ENCODE measurements at regions not wholly inside any gene's neighbourhood (a gene's known extent, or its start where the extent isn't known, plus 50 kb on each side); places are given as distances from the start of the nearest gene placed in this dataset.

GRCh38 chr18:49658823-49659404 is 97.1 kb downstream of the LIPG start:
- no peak for DNase-seq (ENCODE audit: low read depth)

GRCh38 chr18:49656073-49656692 is 94.3 kb downstream of the LIPG start:
- DNase-seq (ENCODE audit: low read depth), result no peak

DNA sequence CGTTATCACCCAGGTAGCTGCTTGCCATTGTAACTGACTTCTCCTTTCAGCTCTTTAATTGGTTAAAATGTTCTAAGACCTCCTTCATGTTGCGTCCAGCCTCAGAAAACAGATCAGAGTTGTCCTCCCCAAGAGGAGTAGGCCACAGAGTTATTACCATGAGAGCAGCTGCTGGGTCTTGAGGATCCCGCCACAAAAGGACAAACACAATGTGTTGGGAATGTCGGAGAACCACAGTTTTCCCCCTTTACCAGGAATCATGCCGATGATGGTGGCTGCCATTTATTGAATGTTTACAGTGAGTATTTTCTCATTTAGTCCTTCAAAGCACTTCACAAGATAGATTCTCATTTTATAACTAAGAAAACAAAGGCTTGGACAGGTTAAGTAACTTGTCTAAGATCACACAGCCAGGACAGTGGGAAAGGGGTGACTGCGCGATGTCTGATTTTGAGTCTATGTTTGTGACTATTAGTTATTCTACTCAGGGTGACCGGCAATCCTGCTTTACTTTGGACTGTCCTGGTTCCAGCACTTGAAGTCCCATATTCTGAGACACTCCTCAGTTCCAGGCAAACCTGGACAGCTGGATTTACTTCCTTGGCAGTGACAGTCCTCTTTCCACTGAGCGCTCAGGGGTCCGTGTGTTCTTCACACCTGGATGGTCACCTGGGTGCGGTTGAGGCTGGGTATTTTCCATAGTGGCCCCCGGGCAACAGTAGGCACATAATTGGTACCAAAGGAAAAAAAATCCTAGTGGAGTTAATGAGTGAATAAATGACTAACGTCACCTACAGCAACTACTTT is 93.6 kb downstream of the LIPG start:
- DNase-seq (ENCODE audit: low read depth), result no peak

DNA sequence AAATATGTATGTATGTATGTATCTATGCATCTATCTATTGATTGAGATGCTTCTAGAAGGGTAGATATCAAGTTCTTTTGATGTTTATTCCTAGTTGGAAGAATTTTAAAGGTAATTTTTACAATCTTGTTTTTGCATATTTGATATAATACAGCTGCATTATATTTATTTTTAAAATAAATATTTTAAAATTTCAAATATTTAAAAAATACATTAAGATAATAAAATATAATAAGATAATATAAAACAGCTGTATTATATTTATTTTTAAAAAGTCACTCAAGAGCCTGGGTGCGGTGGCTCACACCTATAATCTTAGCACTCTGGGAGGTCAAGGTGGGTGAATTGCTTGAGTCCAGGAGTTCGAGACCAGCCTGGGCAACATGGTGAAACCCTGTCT is 92.5 kb downstream of the LIPG start:
- no peak for DNase-seq (ENCODE audit: low read depth)

DNA sequence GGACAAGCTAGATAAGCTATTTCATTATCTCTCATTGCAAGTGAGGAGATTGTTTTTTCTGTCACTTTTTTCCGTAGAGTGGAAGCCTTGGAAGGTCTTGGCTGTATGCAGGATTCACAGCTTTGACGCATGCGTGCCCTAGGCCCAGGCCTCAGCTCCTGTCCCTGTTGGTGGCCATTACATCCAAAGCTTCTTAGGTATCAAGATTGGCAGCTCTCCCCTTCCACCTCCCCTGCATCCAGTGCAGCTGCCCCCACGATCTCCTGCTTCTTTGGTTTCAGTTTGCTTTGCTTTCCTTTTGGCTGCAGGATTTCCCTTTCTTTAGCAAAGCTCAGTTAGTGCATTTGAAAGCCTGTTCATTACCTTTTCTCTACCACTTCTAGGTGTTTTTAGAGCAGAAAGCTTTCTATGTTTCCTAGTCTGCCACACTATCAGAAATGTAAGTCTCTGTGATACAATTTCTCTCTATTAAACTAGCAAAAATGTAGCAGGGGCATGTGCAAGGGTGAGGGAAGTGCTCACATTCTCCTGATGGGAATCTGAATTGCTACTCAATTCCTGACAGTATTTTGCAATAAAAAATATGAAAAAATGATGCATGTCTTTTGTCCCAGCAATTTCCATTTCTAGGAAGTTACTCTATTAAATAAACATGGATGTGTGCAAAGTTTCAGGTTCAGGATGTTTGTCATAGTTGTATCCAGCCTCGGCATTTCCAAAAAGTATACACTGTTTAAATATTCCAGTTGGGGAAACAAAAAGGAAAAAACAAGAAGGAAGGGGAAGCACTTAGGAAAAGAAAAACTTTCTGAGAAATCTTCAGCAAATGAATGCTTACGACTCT is 91.2 kb downstream of the LIPG start:
- DNase-seq (ENCODE audit: low read depth), result no peak

- DNase-seq (ENCODE audit: low read depth), result no peak
Measured at GRCh38 chr18:49651033-49651432, 89.2 kb downstream of the LIPG start.

DNA sequence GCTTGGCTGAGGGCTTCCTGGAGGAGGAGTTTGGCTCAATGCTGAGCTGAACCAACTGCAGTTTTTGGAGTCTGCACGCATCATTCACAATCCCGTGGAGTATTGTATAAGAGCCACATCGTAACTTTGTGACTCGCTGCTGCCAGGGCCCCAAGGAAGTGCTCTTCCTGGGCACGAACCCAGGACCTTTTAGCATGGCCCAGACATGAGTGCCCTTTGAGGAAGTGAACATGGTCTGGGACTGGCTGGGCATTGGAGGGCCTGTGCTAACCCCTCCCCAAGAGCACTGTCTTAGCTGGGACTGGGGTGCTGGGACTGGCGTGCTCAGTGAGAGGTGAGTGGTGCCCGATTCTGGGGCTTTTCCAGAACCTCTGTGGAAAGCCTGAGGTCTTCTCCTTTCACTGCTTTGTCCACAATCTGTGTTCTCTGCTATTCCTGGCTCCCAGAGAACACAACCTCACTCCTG is 88.6 kb downstream of the LIPG start:
- no peak for DNase-seq (ENCODE audit: low read depth)

DNA sequence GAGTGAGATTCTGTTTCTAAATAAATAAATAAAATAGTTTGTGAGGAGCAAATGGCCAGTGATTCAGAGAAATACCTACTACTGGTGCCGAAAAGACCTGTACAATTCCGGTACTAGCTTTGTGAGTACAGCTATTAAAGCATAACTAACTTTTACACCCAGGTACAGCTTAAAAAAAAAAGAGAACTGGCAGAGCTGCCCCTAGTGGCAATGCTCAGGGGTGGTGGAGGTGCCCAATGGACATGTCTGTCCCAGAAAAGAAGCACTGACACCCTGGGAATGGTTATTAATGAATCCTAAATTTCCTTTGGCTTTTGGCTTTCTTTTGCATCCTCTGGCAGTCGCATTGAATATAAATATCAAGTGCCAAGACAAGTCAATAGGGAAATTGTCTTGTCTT is 87.0 kb downstream of the LIPG start:
- no peak for DNase-seq (ENCODE audit: low read depth)

Data from fibroblast of the conjunctiva (primary cell).